HG03196 (cell line): ENCODE measurements at regions not wholly inside any gene's neighbourhood (a gene's known extent, or its start where the extent isn't known, plus 50 kb on each side); places are given as distances from the start of the nearest gene placed in this dataset.

Source experiments
- ATAC-seq: cut with Tn5 transposase; IDR thresholded peaks from one replicate; pipeline ENCODE4 v1.9.1; 2021; ENCODE audit not compliant: unreplicated experiment

DNA sequence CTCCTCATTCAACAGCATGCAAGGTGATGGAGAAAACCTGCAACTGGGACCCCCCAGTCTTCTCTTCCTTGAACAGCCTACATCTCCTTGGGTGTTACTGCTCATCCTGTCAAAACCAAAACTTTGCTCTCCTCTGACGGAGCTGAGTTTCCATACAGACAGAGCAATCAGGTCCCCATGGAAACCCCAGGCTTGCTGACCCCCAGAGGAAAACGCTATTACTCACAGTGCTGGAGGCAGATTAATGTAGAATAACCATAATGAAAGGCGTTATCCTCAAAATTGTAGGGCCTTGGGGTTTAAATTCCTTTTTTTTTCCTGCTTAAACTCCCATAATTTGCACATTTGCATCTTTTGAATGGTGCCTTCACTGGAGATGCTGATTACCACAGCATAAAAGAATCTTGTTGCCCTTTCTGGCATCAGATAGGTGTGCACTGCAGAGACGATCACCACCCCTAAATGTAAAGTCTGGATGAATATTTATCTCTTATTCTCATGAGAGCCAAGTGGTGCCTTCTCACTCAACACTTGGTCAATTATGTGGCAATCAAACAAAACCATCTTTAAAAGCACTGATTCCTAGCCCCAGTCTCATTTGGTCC is 126.3 kb downstream of the MSX2 start:
- no peak for ATAC-seq

DNA sequence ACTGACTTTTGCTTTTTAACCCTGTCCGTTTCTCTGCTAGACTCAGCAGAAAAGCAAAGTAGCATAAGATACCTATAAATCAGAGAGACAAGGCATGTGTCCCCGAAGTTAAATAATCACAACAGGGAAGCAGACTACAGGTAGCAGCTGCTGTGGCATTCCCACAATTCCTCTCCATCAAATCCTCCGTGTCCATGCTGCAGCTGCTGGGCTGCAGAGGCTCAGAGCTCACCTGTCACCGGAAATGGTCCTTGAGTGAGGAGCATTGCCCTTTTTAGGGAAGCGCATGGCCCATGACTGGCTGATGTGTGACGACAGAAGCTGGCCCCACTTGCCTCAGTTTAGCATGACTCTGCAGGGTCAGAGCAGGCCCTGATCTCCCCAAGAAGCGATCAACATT is 125.0 kb downstream of the MSX2 start:
- no peak for ATAC-seq

DNA sequence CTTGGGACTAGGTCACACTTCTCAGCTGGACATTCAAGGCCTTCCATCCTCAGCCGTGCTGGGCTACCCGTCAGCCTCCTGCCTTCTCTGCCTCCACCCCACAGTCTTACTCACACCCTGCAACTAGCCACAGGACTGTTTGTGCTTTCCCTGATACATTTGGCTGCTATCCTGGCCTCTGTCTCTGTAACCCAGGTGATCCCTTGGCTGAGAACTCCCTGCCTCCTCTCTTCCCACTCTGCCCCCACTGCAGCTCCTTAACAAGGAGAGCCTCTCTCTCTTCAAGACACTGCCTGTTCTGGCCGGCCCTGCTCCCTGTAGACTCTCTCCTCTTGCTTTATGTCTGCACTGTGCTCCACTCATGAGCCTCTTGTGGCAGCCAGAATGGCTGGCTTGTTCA is 120.6 kb downstream of the MSX2 start:
- no peak for ATAC-seq

DNA sequence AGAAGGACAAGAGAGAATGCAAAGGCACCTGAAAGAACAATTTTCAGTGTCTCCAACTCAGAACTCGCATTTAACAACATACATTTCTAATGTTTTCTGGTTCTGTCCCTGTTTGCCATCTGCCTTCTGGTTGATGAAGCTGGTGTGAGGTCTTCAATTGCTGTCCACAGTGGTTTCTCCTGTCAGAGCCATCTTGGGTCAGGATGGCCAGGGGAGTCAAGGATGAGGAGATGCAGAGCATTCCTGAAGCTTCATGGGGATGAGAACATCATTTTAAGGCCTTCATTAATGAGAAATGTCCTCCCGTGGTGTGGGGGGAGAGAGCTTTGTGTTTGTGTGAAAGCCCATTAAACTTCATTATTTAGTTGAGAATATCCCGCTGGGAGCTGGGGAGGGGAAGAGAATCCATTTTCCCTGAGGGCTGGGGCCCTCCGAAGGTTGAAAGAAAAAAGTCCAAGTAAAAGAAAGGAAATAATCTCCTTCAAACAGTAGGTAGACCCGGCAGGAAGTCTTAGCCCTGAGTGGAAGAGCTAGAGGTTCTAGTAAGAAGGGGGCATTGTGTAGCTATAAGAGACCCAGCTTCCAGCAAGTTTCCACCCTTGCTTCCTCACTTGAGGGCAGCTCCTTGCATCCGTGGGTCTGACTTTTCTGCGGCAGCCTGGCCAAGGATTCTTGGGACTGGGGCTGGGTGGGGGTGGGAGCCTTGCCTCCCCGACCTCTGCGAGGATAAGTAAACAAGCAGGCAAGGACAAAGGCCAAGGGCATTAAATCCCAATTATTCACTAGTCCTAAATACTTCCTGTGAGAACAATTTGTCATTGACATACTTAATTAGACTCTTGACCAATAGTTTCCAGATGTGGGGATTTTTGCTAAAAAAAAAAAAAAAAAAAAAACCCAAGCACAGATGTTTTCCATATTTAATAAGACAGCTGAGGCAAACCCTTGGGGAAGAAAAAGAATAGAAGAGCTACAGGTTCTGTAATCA is 119.2 kb downstream of the MSX2 start:
- no peak for ATAC-seq

DNA sequence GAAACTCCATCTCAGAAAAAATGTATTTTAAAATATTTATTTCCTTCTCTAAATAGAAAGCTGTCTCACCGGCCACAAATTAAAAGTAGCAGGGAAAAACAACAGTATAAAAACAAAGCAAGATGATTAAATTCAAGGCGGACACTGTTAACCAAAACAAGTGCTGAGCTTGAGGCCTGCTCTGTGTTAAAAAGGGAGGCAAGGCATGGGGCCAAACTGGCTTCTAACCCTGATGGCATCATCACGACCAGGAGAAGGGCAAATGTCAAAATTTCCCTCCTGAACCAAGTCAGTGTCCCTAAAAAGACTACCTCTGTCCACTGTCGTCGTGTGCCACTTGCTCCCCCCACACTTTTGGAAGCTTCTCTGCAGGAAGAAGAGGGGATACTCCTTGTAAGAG is 116.1 kb downstream of the MSX2 start:
- no peak for ATAC-seq

DNA sequence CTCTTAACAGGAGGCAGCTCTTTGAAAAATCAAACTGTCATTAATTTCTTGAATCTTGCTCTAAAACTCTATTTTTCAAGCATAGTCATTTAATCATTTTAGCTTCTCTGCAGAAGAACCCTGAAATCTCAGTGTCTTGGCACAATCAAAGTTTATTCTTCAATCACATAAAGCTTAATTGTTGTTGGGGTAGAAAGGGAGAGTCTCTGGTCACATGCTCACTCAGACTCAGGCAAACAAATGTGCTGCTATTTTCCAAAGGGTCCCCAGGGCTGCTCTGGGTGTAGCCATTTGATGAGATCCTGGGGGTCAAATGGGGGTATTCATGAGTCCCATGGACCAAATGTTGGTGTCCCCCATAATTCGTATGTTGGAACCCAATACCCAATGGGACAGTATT is 114.8 kb downstream of the MSX2 start:
- no peak for ATAC-seq

DNA sequence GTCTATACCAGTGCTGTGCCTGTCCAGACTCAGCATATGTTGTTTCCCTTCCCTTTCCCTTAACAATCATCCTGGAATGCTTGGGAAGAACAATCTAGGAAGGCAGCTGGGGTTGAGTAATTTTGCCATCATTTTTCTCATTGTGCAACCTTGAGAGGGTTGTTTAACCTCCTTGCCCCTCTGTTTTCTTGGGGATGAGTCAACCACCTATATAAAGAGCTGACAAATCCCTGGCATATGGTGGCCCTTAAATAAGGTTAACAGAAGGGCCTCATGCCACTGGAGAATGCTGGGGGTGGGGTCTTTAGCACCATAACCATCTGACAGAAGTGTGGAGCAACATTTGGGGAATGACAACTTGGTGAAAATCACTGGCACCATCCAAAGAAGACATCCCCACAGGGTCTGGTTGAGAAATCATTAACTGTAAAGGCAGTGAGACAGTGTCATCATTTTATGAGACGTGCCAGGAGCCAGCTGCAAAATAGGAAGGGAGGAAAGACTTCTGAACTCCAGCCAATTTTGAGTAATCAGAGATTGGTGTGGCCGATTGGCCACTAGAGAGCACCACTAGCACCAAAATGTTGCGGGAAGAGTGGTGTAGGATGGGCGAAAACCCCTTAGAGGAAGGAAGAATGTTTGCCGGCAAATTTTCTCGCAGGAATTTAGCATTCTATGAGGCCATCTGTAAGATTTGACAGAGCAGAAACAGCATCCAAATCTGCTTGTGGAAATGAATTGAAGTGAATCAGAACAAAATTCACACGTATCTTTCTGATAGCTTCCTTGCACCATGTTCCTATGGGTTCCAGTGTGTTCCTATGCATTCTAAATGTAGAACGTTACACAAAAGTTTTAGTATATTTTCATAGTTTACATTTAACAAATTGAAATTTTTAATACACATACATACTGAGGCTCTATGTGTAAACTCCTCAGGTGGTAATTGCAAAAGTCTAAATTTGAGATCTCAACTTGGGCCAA is 113.8 kb downstream of the MSX2 start:
- ATAC-seq: no peak

DNA sequence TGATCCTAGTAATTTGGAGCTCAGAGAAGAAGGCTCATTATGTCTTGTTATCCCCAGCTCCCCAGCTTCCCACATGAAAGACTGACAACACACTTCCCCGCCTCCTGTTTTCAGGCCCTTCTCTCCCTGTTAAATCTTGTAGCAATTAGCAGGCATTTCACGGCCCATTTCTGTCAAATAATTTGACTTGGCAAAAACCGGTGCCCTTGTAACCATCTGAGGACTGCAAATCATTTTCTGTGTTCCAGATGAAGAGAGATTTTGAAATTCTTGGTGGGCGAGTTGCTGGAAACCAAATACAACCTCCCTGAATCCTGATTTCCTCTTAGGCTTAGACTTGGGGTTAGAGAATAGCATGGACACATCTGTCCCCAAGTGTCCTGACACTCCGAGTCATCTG is 109.7 kb downstream of the MSX2 start:
- no peak for ATAC-seq

DNA sequence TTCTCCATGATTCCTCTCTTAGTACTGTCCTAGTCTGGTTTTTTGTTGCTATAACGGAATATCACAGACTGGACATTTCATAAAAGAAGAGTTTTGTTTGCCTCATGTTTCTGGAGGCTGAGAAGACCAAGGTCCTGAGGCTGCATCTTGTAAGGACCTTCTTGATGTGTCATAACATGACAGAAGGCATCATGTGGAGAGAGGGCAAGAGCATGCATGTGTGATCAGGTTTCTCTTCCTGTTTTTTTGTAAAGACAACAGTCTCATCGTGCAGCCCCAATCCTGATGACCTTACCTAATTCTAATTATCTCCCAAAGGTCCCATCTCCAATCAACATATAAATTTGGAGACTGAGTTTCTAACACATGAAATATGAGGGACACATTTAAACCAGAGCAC is 108.4 kb downstream of the MSX2 start:
- no peak for ATAC-seq

DNA sequence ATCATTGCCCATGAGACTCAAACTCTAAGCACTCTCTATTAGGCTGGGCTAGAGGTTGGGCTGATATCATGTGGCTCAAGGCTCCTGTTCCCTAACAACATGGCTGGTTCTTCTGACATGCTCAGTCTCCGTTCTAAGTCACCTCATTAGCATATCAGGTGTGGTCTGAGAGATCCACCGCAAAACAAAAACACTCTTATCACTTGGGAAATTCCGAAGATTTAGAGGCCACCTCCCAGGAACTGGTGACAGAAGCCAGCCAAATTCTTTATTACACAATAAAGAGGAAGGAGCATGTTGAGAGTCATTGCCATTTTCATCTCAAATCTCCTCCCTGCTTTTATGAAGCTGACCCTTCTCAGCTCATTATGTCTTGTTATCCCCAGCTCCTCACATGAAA is 107.6 kb downstream of the MSX2 start:
- ATAC-seq: no peak

DNA sequence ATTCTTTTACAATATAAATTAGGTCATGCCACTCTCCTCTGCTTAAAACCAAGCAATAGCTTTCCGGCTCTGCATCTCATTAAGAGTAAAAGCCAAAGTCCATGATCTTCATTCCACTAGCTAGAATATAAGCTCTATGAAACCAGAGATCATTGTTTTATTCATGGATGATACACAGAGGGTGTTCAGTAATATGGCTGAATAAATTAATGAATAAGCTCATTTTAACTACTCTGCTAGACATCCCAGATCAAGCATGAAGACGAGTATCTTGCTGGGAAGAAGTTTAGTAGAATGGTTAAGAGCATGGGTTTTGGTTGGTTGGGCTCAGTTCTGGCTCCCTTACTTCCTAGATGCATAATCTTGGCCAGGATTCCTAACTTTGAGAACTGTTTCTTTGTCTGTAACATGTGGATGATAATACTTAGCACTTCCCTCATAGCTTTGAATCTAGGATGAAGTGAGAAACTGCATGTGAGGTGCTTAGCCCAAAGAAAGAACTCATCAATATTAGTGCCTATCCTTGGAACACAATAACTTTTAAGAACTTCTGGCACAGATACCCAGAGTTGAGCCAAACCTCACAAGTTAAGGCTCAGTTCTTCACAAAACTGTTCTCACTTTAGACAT is 106.8 kb downstream of the MSX2 start:
- no peak for ATAC-seq

DNA sequence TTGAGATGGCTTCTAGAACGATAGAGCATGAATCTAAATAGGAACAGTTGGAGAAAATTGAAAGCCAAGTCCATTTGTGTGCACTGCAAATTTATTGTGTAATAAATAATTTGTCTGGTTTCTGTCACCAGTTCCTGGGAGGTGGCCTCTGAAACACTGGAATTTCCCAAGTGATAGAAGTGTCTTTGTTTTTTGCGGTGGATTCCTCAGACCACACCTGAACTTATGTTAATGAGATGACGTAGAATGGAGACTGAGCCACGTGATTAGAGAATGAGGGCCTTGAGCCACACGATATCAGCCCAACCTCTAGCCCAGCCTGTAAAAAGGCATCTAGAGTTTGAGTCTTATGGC is 105.1 kb downstream of the MSX2 start:
- ATAC-seq: no peak

DNA sequence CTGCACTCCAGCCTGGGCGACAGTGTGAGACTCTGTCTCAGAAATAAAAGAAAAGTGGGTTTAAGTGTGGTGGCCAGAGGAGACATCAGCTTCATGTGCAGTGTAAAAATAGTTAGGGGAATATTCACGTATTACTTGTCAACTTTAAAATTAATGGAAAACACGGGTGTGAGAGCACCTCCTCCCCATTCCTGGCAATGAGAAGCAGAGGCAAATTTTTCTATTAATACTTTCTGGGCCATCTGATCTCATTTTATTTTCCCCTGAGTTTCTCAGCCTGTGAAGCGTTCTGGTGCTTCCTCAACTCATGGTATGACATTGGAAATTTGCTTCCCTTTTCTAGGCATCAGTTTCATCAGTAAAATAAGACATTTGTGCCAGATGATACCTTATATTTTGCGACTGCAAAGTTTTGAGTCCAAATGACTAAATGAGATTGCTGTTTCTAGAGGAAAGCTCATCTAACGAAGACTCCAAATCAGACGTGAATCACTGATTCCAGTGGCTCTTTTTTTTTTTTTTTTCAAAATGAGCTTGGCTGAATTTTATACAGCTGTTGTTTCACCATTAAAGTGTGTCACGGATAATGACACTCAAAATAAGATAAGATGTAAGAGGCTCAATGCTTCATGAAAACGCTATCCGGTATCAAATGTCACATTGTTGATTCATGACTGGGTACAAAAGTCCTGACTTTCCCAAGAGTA is 104.6 kb downstream of the MSX2 start:
- ATAC-seq: no peak

DNA sequence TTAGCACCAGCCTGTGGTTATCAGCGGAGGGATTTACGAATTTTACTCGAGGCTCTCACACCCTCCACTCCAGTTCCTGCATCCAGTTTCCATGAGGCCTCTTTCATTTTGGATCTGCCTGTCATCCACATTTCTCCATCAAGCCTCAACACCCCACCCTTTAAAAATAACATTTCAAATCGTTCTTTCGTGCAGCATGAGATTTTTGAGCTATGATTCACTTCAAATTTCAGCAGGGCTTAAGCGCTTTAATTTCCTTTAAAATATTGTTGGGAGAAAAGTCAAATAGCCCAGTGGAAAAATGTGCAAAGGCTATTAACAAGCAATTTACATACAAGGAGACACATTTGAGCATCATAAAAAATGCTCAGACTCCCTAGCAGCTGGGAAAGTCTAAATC is 103.2 kb downstream of the MSX2 start:
- no peak for ATAC-seq

DNA sequence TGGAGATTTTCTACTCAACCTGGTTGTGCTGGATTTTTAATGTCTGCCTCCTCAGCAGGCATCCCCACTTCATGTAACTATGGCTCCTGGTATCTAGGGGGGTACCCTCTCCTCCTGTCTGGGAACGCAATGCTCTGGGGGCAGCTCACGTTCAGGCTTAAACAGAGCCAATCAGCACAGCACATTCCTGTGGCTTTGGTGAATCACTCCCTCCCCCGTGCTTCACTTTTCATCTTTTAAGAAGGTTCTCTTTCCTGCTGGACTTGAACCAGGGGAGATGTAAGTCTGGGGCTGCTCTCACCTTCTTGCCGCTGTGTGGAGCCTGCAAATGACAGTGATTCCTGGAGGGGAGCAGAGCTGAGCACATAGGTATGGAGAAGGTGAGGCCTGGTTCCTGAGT is 101.2 kb downstream of the MSX2 start:
- no peak for ATAC-seq

DNA sequence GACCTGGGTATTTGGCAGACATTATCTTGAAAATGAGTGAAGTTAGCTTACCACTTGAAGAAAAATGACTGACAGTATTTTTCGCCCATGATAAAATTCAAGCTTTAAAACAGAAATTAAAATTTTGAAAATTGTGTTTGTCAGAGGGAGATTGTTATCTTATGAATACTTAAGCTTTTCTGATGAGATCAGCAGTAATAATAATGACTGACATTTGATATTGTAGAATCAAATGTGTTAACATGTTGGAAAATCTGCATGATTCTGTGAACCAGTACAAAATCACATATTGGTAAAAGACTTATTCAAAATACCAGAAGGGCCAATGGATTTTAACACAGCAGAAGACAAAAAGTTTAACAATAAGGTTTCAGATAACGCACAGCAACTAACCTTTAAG is 94.0 kb downstream of the MSX2 start:
- ATAC-seq: no peak

DNA sequence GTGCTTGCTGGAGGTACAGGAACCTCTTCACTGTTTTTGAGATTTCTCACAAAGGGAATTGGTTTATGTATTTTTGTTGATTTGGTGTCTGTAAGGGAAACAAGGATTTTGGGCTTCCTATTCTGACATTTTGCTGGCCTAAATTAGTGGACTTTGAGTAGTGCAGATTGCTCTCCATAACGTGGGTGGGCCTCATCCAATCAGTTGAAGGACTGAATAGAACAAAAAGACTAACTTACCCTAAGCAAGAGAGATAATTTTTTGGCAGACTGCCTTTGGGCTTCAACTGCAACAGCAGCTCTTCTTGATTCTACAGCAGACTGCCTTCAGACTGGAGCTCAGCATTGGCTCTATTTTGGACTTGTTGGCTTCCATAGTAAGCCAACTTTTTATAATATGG is 93.2 kb downstream of the MSX2 start:
- no peak for ATAC-seq

DNA sequence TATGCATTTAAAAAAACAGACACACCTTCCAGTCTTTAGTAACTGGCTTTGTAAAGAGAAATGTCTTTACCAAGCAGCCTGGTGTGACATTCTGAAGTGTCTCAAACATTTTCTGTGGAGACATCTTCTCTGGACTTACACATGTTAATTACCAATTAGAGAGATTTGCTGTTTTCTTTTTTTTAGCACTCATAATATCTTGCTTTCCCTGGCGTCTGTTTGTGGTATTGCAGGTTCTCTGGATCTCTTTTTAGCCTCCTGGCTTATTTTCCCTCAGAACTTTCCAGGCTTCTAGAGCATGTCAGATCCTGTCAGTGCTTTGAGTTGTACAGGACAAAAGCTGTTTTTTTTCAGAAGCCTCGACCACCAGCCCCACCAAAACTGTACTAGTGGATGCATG is 92.5 kb downstream of the MSX2 start:
- ATAC-seq: no peak

DNA sequence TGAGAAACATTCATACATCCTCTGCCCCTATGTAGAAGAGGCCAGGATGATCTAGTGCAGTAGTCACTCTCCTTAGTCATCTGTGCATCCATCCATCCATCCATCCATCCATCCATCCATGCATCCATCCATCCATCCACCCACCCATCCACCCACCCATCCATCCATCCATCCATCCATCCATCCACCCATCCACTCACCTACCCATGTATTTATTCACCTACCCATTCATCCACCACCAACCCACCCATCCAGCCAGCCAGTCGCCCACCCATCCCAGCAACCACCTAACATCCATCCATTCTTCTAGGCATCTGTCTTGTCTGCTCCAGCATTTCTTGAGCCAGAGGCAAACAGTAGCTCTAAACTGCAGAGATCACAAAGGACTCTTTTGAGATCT is 87.1 kb downstream of the MSX2 start:
- no peak for ATAC-seq

DNA sequence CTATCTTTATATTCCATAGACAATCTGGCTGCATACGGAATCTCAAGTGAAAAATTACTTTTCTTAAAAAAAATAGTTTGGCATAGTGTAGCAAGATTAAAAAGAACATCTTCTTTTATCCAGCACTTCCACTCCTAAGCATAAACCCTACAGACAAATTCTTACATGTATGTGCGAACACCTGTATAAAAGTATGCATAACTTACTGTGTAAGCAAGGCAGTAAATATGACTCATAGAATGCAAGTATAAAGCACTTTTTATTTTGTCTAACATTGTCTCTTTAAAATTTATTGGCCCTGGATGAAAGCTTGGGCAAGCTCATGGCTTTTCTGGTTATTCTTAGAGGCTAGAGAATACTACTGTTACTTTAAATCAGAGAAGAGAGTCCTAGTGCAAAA is 86.4 kb downstream of the MSX2 start:
- ATAC-seq: no peak
